B cell (primary cell): ENCODE measurements at regions not wholly inside any gene's neighbourhood (a gene's known extent, or its start where the extent isn't known, plus 50 kb on each side); places are given as distances from the start of the nearest gene placed in this dataset.

Experiments
- CTCF ChIP-seq: fragments of 200-600 bp; IDR thresholded peaks from one replicate; pipeline ENCODE4 v1.8.0; 2022; ENCODE audit warnings: antibody characterized with exemption, mild to moderate bottlenecking
- EZH2 ChIP-seq: IDR thresholded peaks from 2 replicates; pipeline ENCODE4 v1.6.1; 2012; ENCODE audit warnings: borderline replicate concordance, low read depth, mild to moderate bottlenecking, moderate library complexity, low read length; ENCODE audit not compliant: insufficient read depth, poor library complexity, severe bottlenecking

DNA sequence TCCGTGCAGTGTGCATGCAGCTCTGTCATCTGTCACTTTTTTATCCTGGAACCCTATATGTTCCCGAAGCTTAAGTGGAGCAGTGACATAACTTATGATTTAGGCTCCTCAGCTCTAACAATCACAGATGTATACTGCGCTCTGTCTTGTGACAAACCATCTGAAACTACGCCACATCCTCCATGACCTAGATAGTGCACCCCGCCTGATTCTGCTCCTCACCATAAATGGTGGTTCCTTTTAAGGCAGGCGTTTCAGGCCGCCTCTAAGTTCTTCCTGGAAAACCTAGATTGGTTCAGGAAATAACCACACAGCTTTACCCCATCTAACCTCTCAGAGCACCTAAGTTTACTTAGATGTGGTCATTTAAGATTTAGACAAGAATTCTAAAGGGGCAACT lies 372.0 kb downstream of the CDH10 start:
- TF ChIP-seq CTCF (no peak), EZH2 (no peak)
